ENCODE measurements at regions not wholly inside any gene's neighbourhood (a gene's known extent, or its start where the extent isn't known, plus 50 kb on each side); places are given as distances from the start of the nearest gene placed in this dataset.

GRCh38 chr3:88267-88666, 108.3 kb upstream of the CHL1 start:
- Histone ChIP-seq H3K27ac (ENCODE audit: low read depth, low read length) (no peak overlapping the region), H3K36me3 (ENCODE audit: low read length) (no peaks in the 10 kb centered on the region), H3F3A (ENCODE audit: insufficient read depth) (no peaks in the 10 kb centered on the region), H3K4me3 (ENCODE audit: insufficient read depth, low read length, poor library complexity, severe bottlenecking) (no peak overlapping the region), H3K9me3 (ENCODE audit: insufficient read depth, low read length) (no peaks in the 10 kb centered on the region), H3K9me2 (replicated peaks; ENCODE audit: insufficient read depth, low read length) (no peaks in the 10 kb centered on the region), H3K9ac (ENCODE audit: low read length) (no peak overlapping the region), H2AFZ (ENCODE audit: low read depth, low read length, severe bottlenecking) (no peak overlapping the region), H4K20me1 (ENCODE audit: low read depth, low read length) (no peaks in the 10 kb centered on the region), H3K27me3 (ENCODE audit: low read length) (no peaks in the 10 kb centered on the region), H3K4me2 (ENCODE audit: low read depth, low read length, poor library complexity, severe bottlenecking) (no peak overlapping the region), H3K79me2 (ENCODE audit: insufficient read depth, low read length) (no peaks in the 10 kb centered on the region)
- TF ChIP-seq, protein P1, sequence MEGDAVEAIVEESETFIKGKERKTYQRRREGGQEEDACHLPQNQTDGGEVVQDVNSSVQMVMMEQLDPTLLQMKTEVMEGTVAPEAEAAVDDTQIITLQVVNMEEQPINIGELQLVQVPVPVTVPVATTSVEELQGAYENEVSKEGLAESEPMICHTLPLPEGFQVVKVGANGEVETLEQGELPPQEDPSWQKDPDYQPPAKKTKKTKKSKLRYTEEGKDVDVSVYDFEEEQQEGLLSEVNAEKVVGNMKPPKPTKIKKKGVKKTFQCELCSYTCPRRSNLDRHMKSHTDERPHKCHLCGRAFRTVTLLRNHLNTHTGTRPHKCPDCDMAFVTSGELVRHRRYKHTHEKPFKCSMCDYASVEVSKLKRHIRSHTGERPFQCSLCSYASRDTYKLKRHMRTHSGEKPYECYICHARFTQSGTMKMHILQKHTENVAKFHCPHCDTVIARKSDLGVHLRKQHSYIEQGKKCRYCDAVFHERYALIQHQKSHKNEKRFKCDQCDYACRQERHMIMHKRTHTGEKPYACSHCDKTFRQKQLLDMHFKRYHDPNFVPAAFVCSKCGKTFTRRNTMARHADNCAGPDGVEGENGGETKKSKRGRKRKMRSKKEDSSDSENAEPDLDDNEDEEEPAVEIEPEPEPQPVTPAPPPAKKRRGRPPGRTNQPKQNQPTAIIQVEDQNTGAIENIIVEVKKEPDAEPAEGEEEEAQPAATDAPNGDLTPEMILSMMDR (IDR thresholded peaks at IDR 0.05; ENCODE audit: insufficient read depth, low read length, poor library complexity, severe bottlenecking): no peak
- no peak for TF ChIP-seq EZH2phosphoT487 (conservative IDR thresholded peaks at IDR 0.05; ENCODE audit: low read length)

GRCh38 chr3:93746-94145, 102.8 kb upstream of the CHL1 start:
- no peak overlapping the region for H3K9ac ChIP-seq (ENCODE audit: low read length)
- H3K9me2 ChIP-seq (replicated peaks; ENCODE audit: insufficient read depth, low read length): no peaks in the 10 kb centered on the region
- no peak overlapping the region for H3K4me3 ChIP-seq (ENCODE audit: insufficient read depth, low read length, poor library complexity, severe bottlenecking)
- no peak overlapping the region for H3K4me2 ChIP-seq (ENCODE audit: low read depth, low read length, poor library complexity, severe bottlenecking)
- H3F3A ChIP-seq (ENCODE audit: insufficient read depth): no peaks in the 10 kb centered on the region
- no peaks in the 10 kb centered on the region for H3K36me3 ChIP-seq (ENCODE audit: low read length)
- TF ChIP-seq EZH2phosphoT487 (conservative IDR thresholded peaks at IDR 0.05; ENCODE audit: low read length): no peak
- TF ChIP-seq, protein P1 (IDR thresholded peaks at IDR 0.05; ENCODE audit: insufficient read depth, low read length, poor library complexity, severe bottlenecking): no peak
- no peak overlapping the region for H3K27ac ChIP-seq (ENCODE audit: low read depth, low read length)
- H4K20me1 ChIP-seq (ENCODE audit: low read depth, low read length): no peaks in the 10 kb centered on the region
- no peaks in the 10 kb centered on the region for H3K27me3 ChIP-seq (ENCODE audit: low read length)
- no peaks in the 10 kb centered on the region for H3K79me2 ChIP-seq (ENCODE audit: insufficient read depth, low read length)
- H2AFZ ChIP-seq (ENCODE audit: low read depth, low read length, severe bottlenecking): no peak overlapping the region
- no peaks in the 10 kb centered on the region for H3K9me3 ChIP-seq (ENCODE audit: insufficient read depth, low read length)

DNA sequence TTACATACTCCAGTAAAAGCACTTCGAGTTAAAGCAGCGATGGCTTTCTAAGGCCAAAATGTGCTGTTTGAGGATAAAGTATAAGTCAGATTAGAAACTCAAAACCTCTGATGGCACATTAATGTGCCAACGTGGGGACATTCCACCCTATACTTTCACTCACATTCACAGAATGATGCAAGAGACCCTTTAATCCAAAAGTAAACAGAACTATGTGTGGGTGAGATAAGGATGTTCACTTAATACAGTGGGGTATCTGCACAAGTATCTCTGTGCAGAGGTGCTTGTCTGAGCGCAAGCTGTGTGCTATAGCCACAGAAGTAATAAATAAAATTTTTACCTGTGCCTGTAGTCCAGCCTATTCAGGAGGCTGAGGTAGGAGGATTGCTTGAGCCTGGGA, 100.3 kb upstream of the CHL1 start:
- no peaks in the 10 kb centered on the region for H4K20me1 ChIP-seq (ENCODE audit: low read depth, low read length)
- no peaks in the 10 kb centered on the region for H3K79me2 ChIP-seq (ENCODE audit: insufficient read depth, low read length)
- no peak overlapping the region for H3K9ac ChIP-seq (ENCODE audit: low read length)
- no peak for TF ChIP-seq EZH2phosphoT487 (conservative IDR thresholded peaks at IDR 0.05; ENCODE audit: low read length)
- TF ChIP-seq, protein P1 (IDR thresholded peaks at IDR 0.05; ENCODE audit: insufficient read depth, low read length, poor library complexity, severe bottlenecking): no peak
- no peaks in the 10 kb centered on the region for H3F3A ChIP-seq (ENCODE audit: insufficient read depth)
- no peaks in the 10 kb centered on the region for H3K27me3 ChIP-seq (ENCODE audit: low read length)
- H3K36me3 ChIP-seq (ENCODE audit: low read length): no peaks in the 10 kb centered on the region
- H3K27ac ChIP-seq (ENCODE audit: low read depth, low read length): no peak overlapping the region
- no peak overlapping the region for H3K4me2 ChIP-seq (ENCODE audit: low read depth, low read length, poor library complexity, severe bottlenecking)
- no peaks in the 10 kb centered on the region for H3K9me2 ChIP-seq (replicated peaks; ENCODE audit: insufficient read depth, low read length)
- no peak overlapping the region for H2AFZ ChIP-seq (ENCODE audit: low read depth, low read length, severe bottlenecking)
- H3K9me3 ChIP-seq (ENCODE audit: insufficient read depth, low read length): no peaks in the 10 kb centered on the region
- H3K4me3 ChIP-seq (ENCODE audit: insufficient read depth, low read length, poor library complexity, severe bottlenecking): no peak overlapping the region

All from SU-DHL-6 (cell line).